WTC11 (cell line): ENCODE measurements at regions not wholly inside any gene's neighbourhood (a gene's known extent, or its start where the extent isn't known, plus 50 kb on each side); places are given as distances from the start of the nearest gene placed in this dataset.

Experiments
- ATAC-seq: fragments of 200-7000 bp; cut with Tn5 transposase; 2 replicates; pipeline ENCODE4 v1.10.0; 2021; ENCODE audit warnings: mild to moderate bottlenecking, moderate library complexity
- CTCF ChIA-PET: fragments of 300-600 bp; sonication (Branson Sonifier 250); formaldehyde crosslinking; loops from one replicate; lab custom pipeline; 2021; ENCODE audit warnings: antibody characterized with exemption; lab: Charles Lee
- POLR2A ChIA-PET: fragments of 350-600 bp; sonication (Branson Sonifier 250); formaldehyde crosslinking; loops from one replicate; lab custom pipeline; 2021; ENCODE audit warnings: antibody characterized with exemption; lab: Charles Lee
- DNase-seq: peaks from one replicate; pipeline ENCODE4 v3.0.0; 2021; ENCODE audit warnings: low spot score
- H3K27ac Mint-ChIP-seq: 2 replicates; pipeline ENCODE4 v1.8.0; 2021; ENCODE audit warnings: mixed read lengths
- H3K27me3 Mint-ChIP-seq: 2 replicates; pipeline ENCODE4 v1.8.0; 2021; ENCODE audit warnings: low read depth, mild to moderate bottlenecking, moderate library complexity, mixed read lengths
- H3K36me3 Mint-ChIP-seq: 2 replicates; pipeline ENCODE4 v1.8.0; 2021; ENCODE audit warnings: mixed read lengths
- H3K4me1 Mint-ChIP-seq: 2 replicates; pipeline ENCODE4 v1.8.0; 2022; ENCODE audit warnings: mixed read lengths
- H3K4me3 Mint-ChIP-seq: 2 replicates; pipeline ENCODE4 v1.8.0; 2021; ENCODE audit warnings: mild to moderate bottlenecking, moderate library complexity, mixed read lengths
- H3K9me3 Mint-ChIP-seq: 2 replicates; pipeline ENCODE4 v1.8.0; 2021; ENCODE audit warnings: mixed read lengths
- ATF6 ChIP-seq: sonication (generic); formaldehyde crosslinking; IDR thresholded peaks from 2 replicates; pipeline ENCODE4 v1.8.1; 2023; ENCODE audit warnings: mild to moderate bottlenecking, missing genetic modification reagents
- E2F1 ChIP-seq: sonication (generic); formaldehyde crosslinking; IDR thresholded peaks from 2 replicates; pipeline ENCODE4 v1.8.0; 2022; ENCODE audit warnings: mild to moderate bottlenecking, missing genetic modification reagents
- HMGA2 ChIP-seq: fragments of 250-450 bp; sonication (Bioruptor Pico); IDR thresholded peaks from 2 replicates; pipeline ENCODE4 v1.4.0; 2021; ENCODE audit warnings: mild to moderate bottlenecking, moderate library complexity
- MYBL2 ChIP-seq: sonication (generic); formaldehyde crosslinking; IDR thresholded peaks from 2 replicates; pipeline ENCODE4 v1.8.1; 2023; ENCODE audit warnings: mild to moderate bottlenecking, moderate library complexity, missing genetic modification reagents
- NFATC4 ChIP-seq: fragments of 250-450 bp; sonication (Bioruptor Pico); IDR thresholded peaks from 2 replicates; pipeline ENCODE4 v1.9.0; 2021; ENCODE audit warnings: mild to moderate bottlenecking
- PRDM15 ChIP-seq: sonication (generic); formaldehyde crosslinking; IDR thresholded peaks from 2 replicates; pipeline ENCODE4 v1.8.0; 2022; ENCODE audit warnings: missing genetic modification reagents
- TCF7 ChIP-seq: sonication (generic); formaldehyde crosslinking; IDR thresholded peaks from 2 replicates; pipeline ENCODE4 v1.8.0; 2022; ENCODE audit warnings: mild to moderate bottlenecking, low read depth, missing genetic modification reagents, moderate library complexity
- TP53 ChIP-seq: sonication (generic); formaldehyde crosslinking; IDR thresholded peaks from 2 replicates; pipeline ENCODE4 v1.8.1; 2023; ENCODE audit warnings: mild to moderate bottlenecking, missing genetic modification reagents
- ZNF396 ChIP-seq: fragments of 250-450 bp; sonication (Bioruptor Pico); IDR thresholded peaks from 2 replicates; pipeline ENCODE4 v1.8.0; 2021; ENCODE audit warnings: mild to moderate bottlenecking, moderate library complexity, borderline replicate concordance
- ZNF416 ChIP-seq: fragments of 250-450 bp; sonication (Bioruptor Pico); IDR thresholded peaks from 2 replicates; pipeline ENCODE4 v1.9.0; 2021; ENCODE audit warnings: mild to moderate bottlenecking, inconsistent platforms

- Mint-ChIP-seq H3K4me3 (no peak overlapping the region), H3K36me3 (no peaks in the 10 kb centered on the region), H3K4me1 (0 out of 2 replicates have a peak, but pooled peaks cover 4% of the 10 kb centered on the region), H3K27me3 (no peaks in the 10 kb centered on the region; the same call in 1 of the 2 replicates), H3K9me3 (peaks cover 21% of the 10 kb centered on the region), H3K27ac (no peak overlapping the region)
- POLR2A ChIA-PET: no interaction called here
- TF ChIP-seq ATF6 (CRISPR knock-in tag) (no peak), NFATC4 (CRISPR knock-in tag) (no peak), TCF7 (CRISPR knock-in tag) (no peak), ZNF396 (no peak), ZNF416 (CRISPR knock-in tag) (no peak), TP53 (CRISPR knock-in tag) (no peak), E2F1 (CRISPR knock-in tag) (no peak)
- DNase-seq (no peak), ATAC-seq (peak; percentile 28; the same call in 1 of the 2 replicates)
- CTCF ChIA-PET: interaction anchor here (0.9 to 1.6 kb wide), 4 partner anchors 45 to 291 kb away, joined by 3 to 7 read pairs (median 4); no protein-coding TSS in a partner anchor
Observed at GRCh38 chr3:8371960-8372463, 129.6 kb upstream of the LMCD1 start.

GRCh38 chr3:8380904-8381704, 120.5 kb upstream of the LMCD1 start:
- ATAC-seq: no peak
- ChIA-PET POLR2A (no interaction called here), CTCF (no interaction called here)
- DNase-seq: no peak
- TF ChIP-seq PRDM15 (CRISPR knock-in tag): peak; percentile 50; the same call in 1 of the 2 replicates
- no peak for TF ChIP-seq MYBL2
- Mint-ChIP-seq H3K27ac (no peak overlapping the region), H3K4me3 (no peak overlapping the region), H3K4me1 (peaks cover 3% of the 10 kb centered on the region; the same call in 1 of the 2 replicates), H3K36me3 (no peaks in the 10 kb centered on the region), H3K9me3 (peaks cover 11% of the 10 kb centered on the region), H3K27me3 (no peaks in the 10 kb centered on the region; the same call in 1 of the 2 replicates)

GRCh38 chr3:8385848-8386620, 115.6 kb upstream of the LMCD1 start:
- no peak for DNase-seq
- CTCF ChIA-PET: no interaction called here
- Mint-ChIP-seq H3K27me3 (no peaks in the 10 kb centered on the region), H3K9me3 (no peaks in the 10 kb centered on the region), H3K4me3 (no peak overlapping the region), H3K27ac (no peak overlapping the region), H3K4me1 (peaks cover 3% of the 10 kb centered on the region; the same call in 1 of the 2 replicates), H3K36me3 (no peaks in the 10 kb centered on the region)
- POLR2A ChIA-PET: no interaction called here
- no peak for ATAC-seq
- no peak for TF ChIP-seq HMGA2
